ENCODE measurements at regions not wholly inside any gene's neighbourhood (a gene's known extent, or its start where the extent isn't known, plus 50 kb on each side); places are given as distances from the start of the nearest gene placed in this dataset.

DNA sequence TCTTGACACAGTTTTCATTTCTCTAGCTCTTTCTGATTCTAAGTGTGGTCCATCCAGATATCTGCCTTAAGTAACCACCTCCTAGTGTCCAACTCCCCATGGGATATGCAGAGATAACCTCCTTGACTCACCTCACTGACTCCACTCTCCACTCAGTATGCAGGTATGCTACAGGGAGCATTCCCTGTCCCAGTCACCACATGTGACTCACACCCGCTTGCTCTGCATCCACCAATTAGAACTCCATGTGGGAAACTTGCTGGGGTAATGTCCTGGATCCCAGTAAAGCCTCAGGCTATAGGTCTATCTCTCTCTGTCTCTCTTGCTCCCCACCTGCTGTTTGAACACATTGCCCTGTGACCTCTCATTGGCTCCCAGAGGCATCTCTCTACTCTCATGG, 563.9 kb downstream of the HTR1A start:
- no peak for TF ChIP-seq POLR2A (IDR thresholded peaks at IDR 0.05)
- TF ChIP-seq, protein P1, sequence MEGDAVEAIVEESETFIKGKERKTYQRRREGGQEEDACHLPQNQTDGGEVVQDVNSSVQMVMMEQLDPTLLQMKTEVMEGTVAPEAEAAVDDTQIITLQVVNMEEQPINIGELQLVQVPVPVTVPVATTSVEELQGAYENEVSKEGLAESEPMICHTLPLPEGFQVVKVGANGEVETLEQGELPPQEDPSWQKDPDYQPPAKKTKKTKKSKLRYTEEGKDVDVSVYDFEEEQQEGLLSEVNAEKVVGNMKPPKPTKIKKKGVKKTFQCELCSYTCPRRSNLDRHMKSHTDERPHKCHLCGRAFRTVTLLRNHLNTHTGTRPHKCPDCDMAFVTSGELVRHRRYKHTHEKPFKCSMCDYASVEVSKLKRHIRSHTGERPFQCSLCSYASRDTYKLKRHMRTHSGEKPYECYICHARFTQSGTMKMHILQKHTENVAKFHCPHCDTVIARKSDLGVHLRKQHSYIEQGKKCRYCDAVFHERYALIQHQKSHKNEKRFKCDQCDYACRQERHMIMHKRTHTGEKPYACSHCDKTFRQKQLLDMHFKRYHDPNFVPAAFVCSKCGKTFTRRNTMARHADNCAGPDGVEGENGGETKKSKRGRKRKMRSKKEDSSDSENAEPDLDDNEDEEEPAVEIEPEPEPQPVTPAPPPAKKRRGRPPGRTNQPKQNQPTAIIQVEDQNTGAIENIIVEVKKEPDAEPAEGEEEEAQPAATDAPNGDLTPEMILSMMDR (IDR thresholded peaks at IDR 0.05 in 4 of 5, conservative IDR thresholded peaks at IDR 0.05 in 1 of 5) = no peak
